HCT116 (cell line): ENCODE measurements at regions not wholly inside any gene's neighbourhood (a gene's known extent, or its start where the extent isn't known, plus 50 kb on each side); places are given as distances from the start of the nearest gene placed in this dataset.

Experiments used
- ATAC-seq: fragments of 200-7000 bp; cut with Tn5 transposase; 2 replicates; pipeline ENCODE4 v1.9.1; 2020; ENCODE audit warnings: mild to moderate bottlenecking, moderate library complexity
- BruUV-seq: library from RNA; stranded (reverse); fragments of 400-500 nt; replicated peaks from 2 replicates; lab custom pipeline; 2021; lab: Mats Ljungman, UMichigan
- CTCF ChIA-PET: fragments of 300-600 bp; sonication (Branson Sonifier 250); formaldehyde crosslinking; loops from one replicate; lab custom pipeline; 2021; ENCODE audit warnings: antibody characterized with exemption; lab: Charles Lee
- POLR2A ChIA-PET: fragments of 300-600, 350-600 bp; sonication (Branson Sonifier 250); formaldehyde crosslinking; loops from one replicate; lab custom pipeline; 2021; ENCODE audit warnings: antibody characterized with exemption; lab: Charles Lee
- RAD21 ChIA-PET, 2 experiments: fragments of 300-600 bp; sonication (Branson Sonifier 250); formaldehyde crosslinking; loops; one replicate each; lab custom pipeline; 2023; ENCODE audit warnings: low total read pairs in 2 of 2; ENCODE audit not compliant: uncharacterized antibody in 2 of 2, unreplicated experiment in 2 of 2, low non-redundant PET in 1 of 2; lab: Charles Lee
- DNase-seq: peaks from one replicate; pipeline ENCODE4 v3.0.0-alpha.2; 2010; ENCODE audit warnings: low read depth, low spot score
- H2AFZ ChIP-seq: fragments of 200-600 bp; shearing (Covaris generic), sonication (generic); 2 replicates; pipeline ENCODE4 v1.6.1; 2017; ENCODE audit warnings: low read depth, mixed run types, mixed read lengths, antibody characterized with exemption, low read length; ENCODE audit not compliant: poor library complexity, severe bottlenecking
- H3K27ac ChIP-seq: 2 replicates; pipeline ENCODE4 v1.5.1; 2012; ENCODE audit warnings: low read depth, low read length
- H3K27me3 ChIP-seq: fragments of 200-600 bp; sonication (generic); 2 replicates; pipeline ENCODE4 v1.6.1; 2016; ENCODE audit warnings: mixed run types, low read length, mixed read lengths; ENCODE audit not compliant: insufficient read depth
- H3K36me3 ChIP-seq, 2 experiments: fragments of 200-500 bp in 1 of 2; fragments of 200-600 bp in 1 of 2; sonication (Bioruptor generic) in 1 of 2; sonication (generic) in 1 of 2; 2 replicates each; pipeline versions ENCODE4 v1.5.1 to v1.6.1; 2014 to 2016; ENCODE audit warnings: low read length in 2 of 2, inconsistent platforms in 1 of 2, mixed read lengths in 1 of 2, mixed run types in 1 of 2; ENCODE audit not compliant: insufficient read depth in 2 of 2, control insufficient read depth in 1 of 2
- H3K4me1 ChIP-seq, 2 experiments: fragments of 200-600 bp in 1 of 2; sonication (generic) in 1 of 2; 2 replicates each; pipeline versions ENCODE4 v1.5.1 to v1.6.1; 2012 to 2017; ENCODE audit warnings: low read length in 2 of 2, inconsistent platforms in 1 of 2, mild to moderate bottlenecking in 1 of 2, mixed read lengths in 1 of 2, mixed run types in 1 of 2, moderate library complexity in 1 of 2; ENCODE audit not compliant: insufficient read depth in 2 of 2, control insufficient read depth in 1 of 2
- H3K4me2 ChIP-seq: fragments of 200-600 bp; sonication (generic); 2 replicates; pipeline ENCODE4 v1.6.1; 2017; ENCODE audit warnings: mixed run types, low read length, mixed read lengths
- H3K4me3 ChIP-seq, 2 experiments: fragments of 200-600 bp in 1 of 2; sonication (generic) in 1 of 2; replicated peaks in 1 of 2; 2 replicates each; pipeline ENCODE4 v1.5.1; 2011 to 2016; ENCODE audit warnings: low read length in 2 of 2, control low read depth in 1 of 2, low read depth in 1 of 2, mild to moderate bottlenecking in 1 of 2, mixed read lengths in 1 of 2, mixed run types in 1 of 2
- H3K79me2 ChIP-seq: fragments of 200-600 bp; sonication (generic); 2 replicates; pipeline ENCODE4 v1.6.1; 2017; ENCODE audit warnings: mild to moderate bottlenecking, mixed run types, low read length, moderate library complexity, mixed read lengths; ENCODE audit not compliant: insufficient read depth
- H3K9ac ChIP-seq: fragments of 200-600 bp; sonication (generic); 2 replicates; pipeline ENCODE4 v1.6.1; 2016; ENCODE audit warnings: low read length, mixed read lengths
- H3K9me2 ChIP-seq: fragments of 200-600 bp; sonication (generic), shearing (Covaris generic); 2 replicates; pipeline ENCODE4 v1.6.1; 2017; ENCODE audit warnings: mixed run types, mild to moderate bottlenecking, moderate library complexity; ENCODE audit not compliant: insufficient read depth
- H3K9me3 ChIP-seq, 2 experiments: fragments of 200-500 bp in 1 of 2; fragments of 200-600 bp in 1 of 2; sonication (Bioruptor generic) in 1 of 2; sonication (generic) in 1 of 2; 2 replicates each; pipeline ENCODE4 v1.6.1; 2014 to 2017; ENCODE audit warnings: low read length in 2 of 2, mixed read lengths in 2 of 2, inconsistent platforms in 1 of 2, low read depth in 1 of 2, mild to moderate bottlenecking in 1 of 2, mixed run types in 1 of 2, moderate library complexity in 1 of 2; ENCODE audit not compliant: control insufficient read depth in 1 of 2, insufficient read depth in 1 of 2
- H4K20me1 ChIP-seq: fragments of 200-600 bp; sonication (generic), shearing (Covaris generic); 2 replicates; pipeline ENCODE4 v1.6.1; 2017; ENCODE audit warnings: mixed run types, mild to moderate bottlenecking, moderate library complexity; ENCODE audit not compliant: insufficient read depth
- CEBPB ChIP-seq: IDR thresholded peaks from 2 replicates; pipeline ENCODE4 v1.6.1; 2012; ENCODE audit warnings: low read depth
- EZH2phosphoT487 ChIP-seq: fragments of 200-600 bp; IDR thresholded peaks from 2 replicates; pipeline ENCODE4 v1.6.1; 2018; ENCODE audit warnings: antibody characterized with exemption, borderline replicate concordance
- TCF7L2 ChIP-seq: IDR thresholded peaks from 2 replicates; pipeline ENCODE4 v1.7.0; 2011; ENCODE audit warnings: borderline replicate concordance, inconsistent platforms; ENCODE audit not compliant: insufficient read depth, insufficient read length; ENCODE audit errors: extremely low read depth
- ZNF274 ChIP-seq: fragments of 200-500 bp; sonication (Bioruptor generic); IDR thresholded peaks from 2 replicates; pipeline ENCODE4 v1.6.1; 2014; ENCODE audit warnings: mild to moderate bottlenecking, low read depth, low read length, inconsistent platforms
- intact Hi-C: fragments of 100-400 bp; cut with micrococcal nuclease; formaldehyde crosslinking; loops from 2 replicates; pipeline ENCODE4 v1.10.0; 2022

- no peaks in the 10 kb centered on the region for H3K36me3 ChIP-seq
- ChIA-PET RAD21 (no interaction called here), CTCF (no interaction called here)
- no peaks in the 10 kb centered on the region for H3K4me1 ChIP-seq
- no peaks in the 10 kb centered on the region for H3K9me3 ChIP-seq
- intact Hi-C loops, result no loop called here
- H3K27me3 ChIP-seq, result peaks cover 45% of the 10 kb centered on the region
- no peaks in the 10 kb centered on the region for H3K79me2 ChIP-seq
- H2AFZ ChIP-seq, result no peak overlapping the region
- TF ChIP-seq ZNF274 (no peak), CEBPB (no peak), TCF7L2 (no peak)
- TF ChIP-seq, all 23 proteins: peak for 0
- Histone ChIP-seq H4K20me1 (no peaks in the 10 kb centered on the region), H3K9ac (no peak overlapping the region), H3K4me2 (no peak overlapping the region), H3K27ac (no peak overlapping the region), H3K4me3 (no peak overlapping the region), H3K9me2 (no peaks in the 10 kb centered on the region)
- POLR2A ChIA-PET, result no interaction called here
- ATAC-seq (no peak), DNase-seq (no peak)
- no TSS peak for BruUV-seq
Observed at GRCh38 chr7:31267486-31267885, 73.0 kb downstream of the NEUROD6 start.

GRCh38 chr7:31263338-31263737 lies 77.2 kb downstream of the NEUROD6 start:
- POLR2A ChIA-PET, result no interaction called here
- ATAC-seq, result no peak
- CTCF ChIA-PET, result no interaction called here
- intact Hi-C loops, result no loop called here
- H4K20me1 ChIP-seq, result no peaks in the 10 kb centered on the region
- RAD21 ChIA-PET, result no interaction called here
- H3K4me1 ChIP-seq, result no peaks in the 10 kb centered on the region
- peaks cover 23% of the 10 kb centered on the region; the same call in 1 of the 2 replicates for H3K27me3 ChIP-seq
- no peak overlapping the region for H3K4me2 ChIP-seq
- H3K4me3 ChIP-seq, result no peak overlapping the region
- H3K36me3 ChIP-seq, result no peaks in the 10 kb centered on the region
- H3K27ac ChIP-seq, result no peak overlapping the region
- no peak for TF ChIP-seq EZH2phosphoT487
- no peak for DNase-seq
- no peak overlapping the region for H3K9ac ChIP-seq
- BruUV-seq, result no TSS peak
- H3K79me2 ChIP-seq, result no peaks in the 10 kb centered on the region
- no peaks in the 10 kb centered on the region for H3K9me3 ChIP-seq
- H3K9me2 ChIP-seq, result no peaks in the 10 kb centered on the region
- H2AFZ ChIP-seq, result no peak overlapping the region
